ENCODE measurements at regions not wholly inside any gene's neighbourhood (a gene's known extent, or its start where the extent isn't known, plus 50 kb on each side); places are given as distances from the start of the nearest gene placed in this dataset.
"Not testable (repeated sequence)": the region's sequence is repeated elsewhere in the genome, so short reads cannot be mapped to it uniquely, and the experiment has no call there.

DNA sequence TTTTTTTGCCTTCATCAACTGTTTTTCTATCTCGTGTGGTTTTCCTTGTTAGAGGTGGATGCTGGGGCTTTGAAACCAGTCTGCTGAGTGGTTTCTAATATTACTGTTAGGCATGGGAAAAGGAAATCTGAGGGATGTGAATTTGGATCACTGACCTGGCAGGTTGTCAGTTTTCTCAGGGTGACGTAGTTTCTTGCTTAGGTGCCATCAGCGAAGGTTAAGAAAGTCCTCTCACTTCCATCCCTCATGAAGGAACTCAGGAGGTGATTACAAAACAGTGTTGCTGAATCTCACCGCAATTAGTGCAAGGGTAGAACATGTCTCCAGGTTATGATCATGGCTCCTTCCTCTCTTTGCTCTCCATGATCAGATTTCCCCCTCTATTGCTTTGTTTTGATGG lies 135.9 kb downstream of the SOX4 start:
- no peaks in the 10 kb centered on the region for H3K4me1 Mint-ChIP-seq (ENCODE audit: low read depth)
- H3K36me3 Mint-ChIP-seq (ENCODE audit: low read depth): no peaks in the 10 kb centered on the region
- no peak for DNase-seq
- H3K9me3 Mint-ChIP-seq: no peaks in the 10 kb centered on the region
- no peak overlapping the region for H3K27ac Mint-ChIP-seq
- peaks cover 3% of the 10 kb centered on the region for H3K27me3 Mint-ChIP-seq
- no peak overlapping the region for H3K4me3 Mint-ChIP-seq

GRCh38 chr6:21730533-21730932 lies 137.0 kb downstream of the SOX4 start:
- Mint-ChIP-seq H3K9me3 (no peaks in the 10 kb centered on the region), H3K36me3 (ENCODE audit: low read depth) (no peaks in the 10 kb centered on the region), H3K4me1 (ENCODE audit: low read depth) (no peaks in the 10 kb centered on the region), H3K27ac (no peak overlapping the region), H3K4me3 (no peak overlapping the region), H3K27me3 (peaks cover 3% of the 10 kb centered on the region)
- no peak for DNase-seq

DNA sequence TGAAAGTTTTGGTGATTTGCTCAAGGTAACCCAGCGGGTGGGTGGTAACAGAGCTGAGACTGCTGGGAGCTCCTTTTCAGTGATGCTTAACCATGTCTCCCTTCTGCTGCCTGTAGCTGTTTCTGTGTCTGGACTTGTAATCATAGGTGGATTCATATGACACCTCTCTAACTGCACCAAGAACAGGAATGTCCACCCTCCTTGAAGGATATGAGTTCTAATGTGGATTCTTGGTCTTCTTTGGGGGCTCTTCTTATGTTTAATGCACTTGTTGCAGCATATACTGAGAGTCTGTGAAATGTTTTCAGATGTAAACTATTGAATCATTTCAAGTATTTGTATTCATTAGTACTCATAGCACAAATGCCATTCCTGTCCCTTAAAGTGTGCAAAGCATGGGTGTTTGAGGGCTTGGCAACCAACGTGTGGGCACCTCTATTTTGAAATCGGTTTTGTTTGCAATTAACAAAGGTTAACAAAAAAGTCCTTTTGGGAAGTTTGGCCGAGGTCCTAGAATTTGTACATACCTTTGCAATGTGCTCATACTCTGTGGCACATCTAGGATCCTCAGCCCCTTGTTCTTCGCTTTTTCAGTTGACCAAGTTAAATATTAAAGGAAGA lies 138.0 kb downstream of the SOX4 start:
- Mint-ChIP-seq H3K36me3 (ENCODE audit: low read depth) (no peaks in the 10 kb centered on the region), H3K4me1 (ENCODE audit: low read depth) (no peaks in the 10 kb centered on the region)
- no peak for DNase-seq

GRCh38 chr6:21732032-21732730 lies 138.6 kb downstream of the SOX4 start:
- H3K27me3 Mint-ChIP-seq; H3K4me3 Mint-ChIP-seq; H3K36me3 Mint-ChIP-seq (ENCODE audit: low read depth); H3K4me1 Mint-ChIP-seq (ENCODE audit: low read depth); H3K27ac Mint-ChIP-seq; H3K9me3 Mint-ChIP-seq; DNase-seq: not testable (repeated sequence)

More for the DNA sequence above, 138.0 kb downstream of the SOX4 start:
- H3K9me3 Mint-ChIP-seq: no peaks in the 10 kb centered on the region
- no peak overlapping the region for H3K27ac Mint-ChIP-seq
- H3K4me3 Mint-ChIP-seq: no peak overlapping the region
- peaks cover 7% of the 10 kb centered on the region for H3K27me3 Mint-ChIP-seq

DNA sequence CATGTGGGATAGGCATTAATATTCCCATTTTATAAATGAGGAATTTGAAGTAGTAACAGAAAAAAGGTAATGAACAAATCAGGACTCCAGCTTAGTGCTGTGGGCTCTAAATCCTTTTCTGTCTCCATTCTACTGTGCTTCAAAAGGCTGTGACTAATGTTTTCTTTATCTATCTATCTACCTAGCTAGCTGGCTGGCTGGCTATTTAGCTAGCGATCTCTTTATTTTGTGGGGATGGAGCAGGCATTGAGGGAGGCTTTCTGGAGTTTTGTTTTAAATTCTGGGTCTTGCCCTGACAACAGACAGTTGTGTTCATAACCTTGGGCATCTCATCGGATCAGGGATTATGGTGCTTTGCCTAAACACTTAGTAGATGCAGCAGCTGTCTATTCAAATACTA lies 139.2 kb downstream of the SOX4 start:
- no peaks in the 10 kb centered on the region for H3K36me3 Mint-ChIP-seq (ENCODE audit: low read depth)
- no peak for DNase-seq
- H3K4me3 Mint-ChIP-seq: no peak overlapping the region
- H3K27ac Mint-ChIP-seq: no peak overlapping the region
- peaks cover 7% of the 10 kb centered on the region for H3K27me3 Mint-ChIP-seq
- peaks cover 3% of the 10 kb centered on the region for H3K4me1 Mint-ChIP-seq (ENCODE audit: low read depth)
- H3K9me3 Mint-ChIP-seq: no peaks in the 10 kb centered on the region

- no peak for DNase-seq
These were observed 139.8 kb downstream of the SOX4 start for GRCh38 chr6:21733311-21733710.

DNA sequence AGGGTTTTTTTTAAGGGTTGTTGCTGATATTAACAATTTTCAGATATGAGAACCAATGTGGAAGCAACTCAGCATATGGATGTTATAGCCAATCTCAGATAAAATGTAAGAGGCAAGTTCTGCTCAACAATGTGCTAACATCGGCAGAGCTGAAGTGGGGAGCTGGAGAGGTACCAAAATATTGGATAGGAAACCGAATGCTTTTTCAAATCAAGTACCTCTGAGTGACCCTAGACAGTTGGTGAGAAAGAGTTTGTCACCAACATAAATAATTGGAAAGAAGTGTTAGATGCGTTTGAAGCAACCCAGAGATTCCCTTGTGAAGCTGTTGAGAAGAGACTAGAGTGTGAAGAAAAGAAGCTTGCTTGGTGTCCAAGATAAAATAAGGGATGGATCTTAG lies 140.7 kb downstream of the SOX4 start:
- Mint-ChIP-seq H3K36me3 (ENCODE audit: low read depth) (no peaks in the 10 kb centered on the region), H3K27me3 (peaks cover 4% of the 10 kb centered on the region), H3K9me3 (no peaks in the 10 kb centered on the region), H3K4me1 (ENCODE audit: low read depth) (peaks cover 3% of the 10 kb centered on the region), H3K4me3 (no peak overlapping the region), H3K27ac (no peak overlapping the region)
- DNase-seq: no peak

More at GRCh38 chr6:21733311-21733710, 139.8 kb downstream of the SOX4 start:
- Mint-ChIP-seq H3K4me3 (no peak overlapping the region), H3K27ac (no peak overlapping the region), H3K9me3 (no peaks in the 10 kb centered on the region), H3K36me3 (ENCODE audit: low read depth) (no peaks in the 10 kb centered on the region), H3K27me3 (peaks cover 4% of the 10 kb centered on the region), H3K4me1 (ENCODE audit: low read depth) (peaks cover 3% of the 10 kb centered on the region)

DNA sequence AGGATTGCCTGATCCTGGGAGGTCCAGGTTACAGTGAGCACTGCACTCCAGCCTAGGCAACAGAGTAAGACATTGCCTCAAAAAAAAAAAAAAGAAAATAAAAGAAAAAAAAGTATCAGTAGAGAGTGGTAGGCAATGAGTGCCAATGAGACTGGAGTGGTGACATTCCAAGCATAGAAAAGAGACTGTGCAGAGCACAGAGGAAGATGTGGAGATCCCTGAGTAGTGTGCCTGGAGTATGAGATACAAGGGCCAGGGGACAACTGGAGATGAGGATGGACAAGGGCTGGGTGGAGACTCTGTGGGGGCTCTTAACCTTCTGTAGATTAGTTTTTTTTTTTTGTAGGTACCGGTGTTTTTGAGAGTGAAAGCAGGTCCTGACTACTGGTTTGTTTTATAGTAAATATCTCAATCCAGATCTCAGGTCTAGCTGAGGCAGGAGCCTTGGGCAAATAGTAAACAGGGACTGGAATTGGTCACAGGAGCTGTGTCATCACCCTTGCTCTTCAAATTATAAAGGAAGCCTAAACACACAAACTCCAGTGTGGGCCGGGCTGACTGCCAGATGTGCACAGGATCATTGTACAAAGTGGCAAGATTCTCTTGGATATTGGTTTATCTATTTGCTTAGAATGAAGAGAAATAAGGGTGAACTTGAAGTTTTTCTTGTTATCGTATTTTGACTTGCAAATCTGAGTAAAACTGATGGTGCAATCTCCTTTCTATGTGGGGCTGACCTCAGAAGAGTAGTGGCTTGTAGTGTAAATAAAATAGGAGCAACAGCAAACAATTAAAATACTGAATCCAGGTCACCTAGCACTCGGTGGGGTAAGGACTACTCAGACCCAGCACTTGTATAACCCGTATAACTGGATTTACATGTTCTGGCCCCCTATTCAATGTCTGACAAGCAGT lies 144.9 kb downstream of the SOX4 start:
- Mint-ChIP-seq H3K4me1 (ENCODE audit: low read depth) (peaks cover 3% of the 10 kb centered on the region), H3K27me3 (peaks cover 4% of the 10 kb centered on the region), H3K36me3 (ENCODE audit: low read depth) (no peaks in the 10 kb centered on the region), H3K4me3 (no peak overlapping the region), H3K9me3 (no peaks in the 10 kb centered on the region), H3K27ac (no peak overlapping the region)
- DNase-seq: no peak

GRCh38 chr6:21739241-21739640 lies 145.7 kb downstream of the SOX4 start:
- no peak overlapping the region for H3K4me3 Mint-ChIP-seq
- no peak for DNase-seq
- peaks cover 3% of the 10 kb centered on the region for H3K4me1 Mint-ChIP-seq (ENCODE audit: low read depth)
- peaks cover 4% of the 10 kb centered on the region for H3K27me3 Mint-ChIP-seq
- no peaks in the 10 kb centered on the region for H3K9me3 Mint-ChIP-seq
- H3K36me3 Mint-ChIP-seq (ENCODE audit: low read depth): no peaks in the 10 kb centered on the region
- H3K27ac Mint-ChIP-seq: no peak overlapping the region

- peaks cover 4% of the 10 kb centered on the region for H3K27me3 Mint-ChIP-seq
- H3K36me3 Mint-ChIP-seq (ENCODE audit: low read depth): no peaks in the 10 kb centered on the region
- no peak overlapping the region for H3K4me3 Mint-ChIP-seq
- H3K27ac Mint-ChIP-seq: no peak overlapping the region
- peaks cover 3% of the 10 kb centered on the region for H3K4me1 Mint-ChIP-seq (ENCODE audit: low read depth)
- H3K9me3 Mint-ChIP-seq: no peaks in the 10 kb centered on the region
- DNase-seq: no peak
These were observed 146.3 kb downstream of the SOX4 start for GRCh38 chr6:21739838-21740237.

GRCh38 chr6:21740376-21741124 lies 147.0 kb downstream of the SOX4 start:
- H3K4me3 Mint-ChIP-seq: no peak overlapping the region
- peaks cover 4% of the 10 kb centered on the region for H3K27me3 Mint-ChIP-seq
- H3K36me3 Mint-ChIP-seq (ENCODE audit: low read depth): no peaks in the 10 kb centered on the region
- no peak overlapping the region for H3K27ac Mint-ChIP-seq
- no peak for DNase-seq
- no peaks in the 10 kb centered on the region for H3K9me3 Mint-ChIP-seq
- H3K4me1 Mint-ChIP-seq (ENCODE audit: low read depth): peaks cover 3% of the 10 kb centered on the region

GRCh38 chr6:21741221-21742109 lies 147.9 kb downstream of the SOX4 start:
- Mint-ChIP-seq H3K4me1 (ENCODE audit: low read depth) (peaks cover 3% of the 10 kb centered on the region), H3K36me3 (ENCODE audit: low read depth) (no peaks in the 10 kb centered on the region), H3K27ac (no peak overlapping the region), H3K4me3 (no peak overlapping the region), H3K27me3 (no peaks in the 10 kb centered on the region), H3K9me3 (no peaks in the 10 kb centered on the region)
- DNase-seq: no peak

GRCh38 chr6:21742238-21742660 lies 148.7 kb downstream of the SOX4 start:
- H3K4me1 Mint-ChIP-seq (ENCODE audit: low read depth): no peaks in the 10 kb centered on the region
- H3K4me3 Mint-ChIP-seq: no peak overlapping the region
- no peak for DNase-seq
- H3K27ac Mint-ChIP-seq: no peak overlapping the region
- no peaks in the 10 kb centered on the region for H3K9me3 Mint-ChIP-seq
- no peaks in the 10 kb centered on the region for H3K36me3 Mint-ChIP-seq (ENCODE audit: low read depth)
- no peaks in the 10 kb centered on the region for H3K27me3 Mint-ChIP-seq
